ENCODE measurements at regions not wholly inside any gene's neighbourhood (a gene's known extent, or its start where the extent isn't known, plus 50 kb on each side); places are given as distances from the start of the nearest gene placed in this dataset.
A peak's percentile ranks its signal among the peaks of the same experiment; 100 is the strongest.

- DNase-seq (ENCODE audit: low spot score): no peak
- intact Hi-C loops (cut with DNase I): no loop called here
Measured at GRCh38 chr3:194854206-194854605, 168.5 kb downstream of the FAM43A start.

DNA sequence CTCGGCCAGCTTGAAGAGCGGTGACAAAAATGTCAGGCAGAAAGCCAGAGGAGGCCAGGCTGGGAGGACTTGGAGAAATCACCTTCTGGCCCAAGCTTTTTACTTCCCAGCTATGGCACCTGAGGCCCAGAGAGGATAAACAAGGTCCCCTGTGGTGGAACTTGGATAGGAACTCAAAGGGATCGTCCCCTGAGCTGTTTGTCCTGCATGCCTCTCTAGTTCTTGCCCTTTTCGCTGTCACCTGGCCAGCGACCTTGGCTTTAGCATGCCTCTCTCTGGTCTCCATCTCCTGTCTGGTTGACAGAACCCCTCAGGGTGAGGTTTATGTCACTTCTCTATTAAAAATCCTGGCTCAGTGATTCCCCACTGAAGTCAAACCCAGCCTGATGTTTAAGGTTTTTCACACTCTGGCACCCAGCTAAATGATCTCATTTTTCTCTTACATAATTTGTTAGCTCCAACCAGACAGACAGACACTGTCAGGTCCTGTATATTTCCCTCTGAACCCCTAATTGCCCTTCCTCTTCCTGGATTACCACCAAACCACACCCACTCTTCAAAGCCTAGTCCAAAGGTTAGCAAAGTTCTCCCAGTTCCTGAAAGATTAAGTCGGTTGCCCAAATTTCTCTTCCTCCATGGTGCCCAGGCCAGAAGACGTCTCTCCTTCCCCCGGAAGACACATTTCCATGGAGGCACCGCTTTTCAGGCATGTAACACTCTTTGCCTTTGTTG is 169.1 kb downstream of the FAM43A start:
- DNase-seq (ENCODE audit: low spot score): no peak
- intact Hi-C loops (cut with DNase I): no loop called here

GRCh38 chr3:194856296-194856695 is 170.6 kb downstream of the FAM43A start:
- peak; percentile 86 for DNase-seq (ENCODE audit: low spot score)
- intact Hi-C loops (cut with DNase I): no loop called here

- intact Hi-C loops (cut with DNase I): no loop called here
Measured at GRCh38 chr3:194857469-194858113, 171.9 kb downstream of the FAM43A start.

DNA sequence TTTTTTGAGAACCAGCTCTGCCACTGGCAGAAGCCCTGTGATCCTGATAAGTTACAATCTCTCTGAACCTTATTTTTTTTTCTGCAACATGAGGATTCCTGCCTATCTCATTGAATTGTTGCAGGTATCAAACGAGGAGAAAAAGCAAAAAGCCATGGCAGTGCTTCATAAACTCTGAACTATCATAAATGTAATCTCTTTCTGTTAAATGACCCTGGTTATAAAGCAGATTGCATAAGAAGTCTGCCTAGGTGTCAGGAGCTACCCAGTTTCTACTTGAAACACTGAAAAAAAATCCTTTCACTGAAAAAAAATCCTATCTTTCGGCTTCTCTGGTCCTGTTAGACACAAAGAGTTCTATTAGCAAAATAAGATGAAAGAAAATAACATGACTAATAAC is 172.7 kb downstream of the FAM43A start:
- intact Hi-C loops (cut with DNase I): no loop called here
- no peak for DNase-seq (ENCODE audit: low spot score)

More at GRCh38 chr3:194857469-194858113, 171.9 kb downstream of the FAM43A start:
- no peak for DNase-seq (ENCODE audit: low spot score)

DNA sequence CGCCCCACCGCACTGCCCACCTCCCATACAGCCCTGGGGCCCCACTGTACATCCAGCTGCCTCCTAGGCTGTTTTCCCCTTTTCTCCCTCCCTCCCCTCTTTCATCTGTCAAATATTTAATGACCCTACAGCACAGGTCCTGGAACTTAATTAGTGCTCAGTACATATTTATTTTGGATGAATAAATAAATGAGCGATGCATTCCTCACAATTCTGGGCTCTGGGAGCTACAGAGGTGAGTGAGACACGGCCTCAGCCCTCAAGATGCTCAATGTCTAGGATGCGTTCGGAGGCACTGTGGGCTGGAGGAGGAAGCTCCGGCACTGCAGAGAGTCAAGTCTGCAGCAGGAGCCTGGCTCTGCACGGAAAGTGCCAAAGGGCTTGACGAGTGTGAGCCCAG is 175.0 kb downstream of the FAM43A start:
- DNase-seq (ENCODE audit: low spot score): no peak
- intact Hi-C loops (cut with DNase I): no loop called here

- intact Hi-C loops (cut with DNase I): no loop called here
- no peak for DNase-seq (ENCODE audit: low spot score)
Measured at GRCh38 chr3:194861375-194861774, 175.7 kb downstream of the FAM43A start.

DNA sequence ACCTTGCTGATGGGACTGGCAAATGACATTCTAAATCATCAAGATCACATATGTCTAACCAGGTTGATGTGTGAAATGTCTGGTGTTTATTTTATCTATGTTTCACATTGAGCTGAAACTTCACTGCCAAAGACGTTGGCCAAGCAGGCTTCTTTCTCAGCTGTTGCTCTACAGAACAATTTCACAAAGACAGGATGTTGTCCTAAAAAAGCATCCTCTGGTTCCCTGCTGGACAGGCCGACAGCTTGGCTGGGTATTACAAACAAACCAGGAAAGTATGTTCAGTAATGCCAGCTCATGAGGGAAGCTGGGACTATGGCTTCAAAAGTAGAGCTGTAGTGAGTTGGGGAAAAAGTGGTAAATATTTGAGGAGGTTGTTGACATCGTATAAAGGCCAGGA is 179.4 kb downstream of the FAM43A start:
- intact Hi-C loops (cut with DNase I): loop anchor here (5.0 kb wide), 1 partner anchor 78 kb away; no protein-coding TSS in a partner anchor
- DNase-seq (ENCODE audit: low spot score): peak; percentile 56

- intact Hi-C loops (cut with DNase I): loop anchor here (5.0 kb wide), 1 partner anchor 78 kb away; no protein-coding TSS in a partner anchor
Measured at GRCh38 chr3:194865615-194866014, 179.9 kb downstream of the FAM43A start.

DNA sequence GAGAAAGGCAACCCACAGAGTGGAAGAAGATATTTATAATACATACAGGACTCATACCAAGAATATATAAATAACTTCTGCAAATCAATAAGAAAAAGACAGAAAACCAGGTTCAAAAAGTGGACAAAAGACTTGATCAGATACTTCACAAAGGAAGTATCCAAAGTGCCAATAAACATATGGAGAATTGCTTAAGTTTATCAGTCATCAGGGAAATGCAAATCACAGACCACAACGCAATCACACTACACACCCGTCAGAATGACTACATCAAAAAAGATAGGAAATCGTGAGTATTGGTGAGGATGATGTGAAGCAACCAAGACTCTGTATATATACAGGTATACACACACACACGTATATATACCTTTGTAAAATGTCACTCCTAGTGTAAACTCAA is 180.6 kb downstream of the FAM43A start:
- intact Hi-C loops (cut with DNase I): loop anchor here (5.0 kb wide), 1 partner anchor 79 kb away; no protein-coding TSS in a partner anchor
- no peak for DNase-seq (ENCODE audit: low spot score)

More at GRCh38 chr3:194865615-194866014, 179.9 kb downstream of the FAM43A start:
- peak; percentile 4 for DNase-seq (ENCODE audit: low spot score)

- peak; percentile 76 for DNase-seq (ENCODE audit: low spot score)
- intact Hi-C loops (cut with DNase I): loop anchor here (5.0 kb wide), 1 partner anchor 80 kb away; no protein-coding TSS in a partner anchor
Measured at GRCh38 chr3:194867270-194867983, 181.7 kb downstream of the FAM43A start.

GRCh38 chr3:194868831-194869230 is 183.1 kb downstream of the FAM43A start:
- intact Hi-C loops (cut with DNase I): loop anchor here (5.0 kb wide), 1 partner anchor 82 kb away; no protein-coding TSS in a partner anchor
- no peak for DNase-seq (ENCODE audit: low spot score)

GRCh38 chr3:194869482-194870169 is 183.9 kb downstream of the FAM43A start:
- intact Hi-C loops (cut with DNase I): loop anchor here (2.0 to 5.0 kb wide), 2 partner anchors 82 to 183 kb away; no protein-coding TSS in a partner anchor
- no peak for DNase-seq (ENCODE audit: low spot score)

- DNase-seq (ENCODE audit: low spot score): no peak
- intact Hi-C loops (cut with DNase I): loop anchor here (2.0 kb wide), 1 partner anchor 184 kb away; no protein-coding TSS in a partner anchor
Measured at GRCh38 chr3:194870394-194871110, 184.9 kb downstream of the FAM43A start.

- no peak for DNase-seq (ENCODE audit: low spot score)
- intact Hi-C loops (cut with DNase I): loop anchor here (2.0 kb wide), 1 partner anchor 185 kb away; no protein-coding TSS in a partner anchor
Measured at GRCh38 chr3:194871143-194871863, 185.6 kb downstream of the FAM43A start.

GRCh38 chr3:194871864-194872668 is 186.4 kb downstream of the FAM43A start:
- intact Hi-C loops (cut with DNase I): loop anchor here (2.0 kb wide), 1 partner anchor 185 kb away; no protein-coding TSS in a partner anchor
- DNase-seq (ENCODE audit: low spot score): no peak

- intact Hi-C loops (cut with DNase I): no loop called here
Measured at GRCh38 chr3:194872669-194872977, 186.9 kb downstream of the FAM43A start.

More at GRCh38 chr3:194872669-194872977, 186.9 kb downstream of the FAM43A start:
- DNase-seq (ENCODE audit: low spot score): no peak
